Breast epithelium (tissue), 3 donors: ENCODE measurements at regions not wholly inside any gene's neighbourhood (a gene's known extent, or its start where the extent isn't known, plus 50 kb on each side); places are given as distances from the start of the nearest gene placed in this dataset.

Experiments
- POLR2AphosphoS5 ChIP-seq, 3 donors: sonication (generic); formaldehyde crosslinking; IDR thresholded peaks; one replicate each; pipeline ENCODE4 v1.6.1; 2017; ENCODE audit warnings: antibody characterized with exemption in 3 of 3
- TF ChIP-seq, protein P1 (sequence below), 3 donors: fragments of 450-650 bp; IDR thresholded peaks; one replicate each; pipeline ENCODE4 v1.5.1; 2016 to 2017; ENCODE audit warnings: antibody characterized with exemption in 3 of 3, mild to moderate bottlenecking in 3 of 3, moderate library complexity in 3 of 3

DNA sequence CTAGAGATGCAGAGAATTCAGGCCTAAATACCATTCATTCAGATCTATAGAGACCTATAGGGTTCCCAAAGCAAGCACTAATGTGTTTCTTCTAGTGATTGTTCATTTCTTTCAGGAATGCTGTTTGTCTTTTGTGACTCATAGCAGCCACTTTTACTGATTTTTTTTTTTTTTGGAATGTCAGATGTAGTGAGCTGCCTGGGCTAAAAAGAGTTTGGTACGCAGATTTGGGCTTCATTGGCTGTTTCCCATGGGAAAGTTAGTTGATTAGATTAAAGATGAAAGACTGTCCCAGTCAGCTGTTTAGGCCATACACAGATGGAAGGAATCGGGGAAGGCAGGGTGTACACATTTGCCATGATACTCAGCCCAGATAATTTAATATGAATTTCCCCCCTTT lies 87.6 kb downstream of the CDC42EP3 start:
- TF ChIP-seq, protein P1, sequence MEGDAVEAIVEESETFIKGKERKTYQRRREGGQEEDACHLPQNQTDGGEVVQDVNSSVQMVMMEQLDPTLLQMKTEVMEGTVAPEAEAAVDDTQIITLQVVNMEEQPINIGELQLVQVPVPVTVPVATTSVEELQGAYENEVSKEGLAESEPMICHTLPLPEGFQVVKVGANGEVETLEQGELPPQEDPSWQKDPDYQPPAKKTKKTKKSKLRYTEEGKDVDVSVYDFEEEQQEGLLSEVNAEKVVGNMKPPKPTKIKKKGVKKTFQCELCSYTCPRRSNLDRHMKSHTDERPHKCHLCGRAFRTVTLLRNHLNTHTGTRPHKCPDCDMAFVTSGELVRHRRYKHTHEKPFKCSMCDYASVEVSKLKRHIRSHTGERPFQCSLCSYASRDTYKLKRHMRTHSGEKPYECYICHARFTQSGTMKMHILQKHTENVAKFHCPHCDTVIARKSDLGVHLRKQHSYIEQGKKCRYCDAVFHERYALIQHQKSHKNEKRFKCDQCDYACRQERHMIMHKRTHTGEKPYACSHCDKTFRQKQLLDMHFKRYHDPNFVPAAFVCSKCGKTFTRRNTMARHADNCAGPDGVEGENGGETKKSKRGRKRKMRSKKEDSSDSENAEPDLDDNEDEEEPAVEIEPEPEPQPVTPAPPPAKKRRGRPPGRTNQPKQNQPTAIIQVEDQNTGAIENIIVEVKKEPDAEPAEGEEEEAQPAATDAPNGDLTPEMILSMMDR (IDR thresholded peaks at IDR 0.05) = no peak
- TF ChIP-seq POLR2AphosphoS5 (IDR thresholded peaks at IDR 0.05) = no peak
